ENCODE measurements at regions not wholly inside any gene's neighbourhood (a gene's known extent, or its start where the extent isn't known, plus 50 kb on each side); places are given as distances from the start of the nearest gene placed in this dataset.

DNA sequence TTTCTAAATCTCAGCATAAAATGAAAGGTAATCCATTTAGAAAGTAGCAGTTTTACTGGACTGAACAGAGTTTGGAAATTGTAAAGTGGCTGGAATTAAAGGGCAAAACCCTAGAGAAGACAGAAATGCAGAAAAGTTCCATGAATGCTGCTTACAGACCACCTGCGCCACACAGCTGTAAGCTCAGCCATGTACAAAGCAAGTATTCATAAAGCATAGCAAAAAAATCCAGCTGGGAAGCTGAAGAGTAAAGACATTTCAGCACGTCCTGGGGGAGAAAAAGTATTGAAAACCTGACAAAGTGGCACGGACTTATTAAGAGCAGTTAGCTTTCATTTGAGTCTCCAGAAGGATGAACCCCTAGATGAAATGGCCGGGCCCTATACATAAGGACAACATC is 220.1 kb upstream of the CNTN5 start:
- TF ChIP-seq CTCF (IDR thresholded peaks at IDR 0.05; ENCODE audit: low read depth, low read length, missing input control) (no peak), FOXA1 (IDR thresholded peaks at IDR 0.05) (no peak), RXRA (IDR thresholded peaks at IDR 0.05) (no peak), TAF1 (conservative IDR thresholded peaks at IDR 0.05) (no peak), RAD21 (IDR thresholded peaks at IDR 0.05) (no peak), ATF3 (IDR thresholded peaks at IDR 0.05) (no peak), MAX (IDR thresholded peaks at IDR 0.05) (no peak), JUND (IDR thresholded peaks at IDR 0.05) (no peak)
- TF ChIP-seq, protein P1, sequence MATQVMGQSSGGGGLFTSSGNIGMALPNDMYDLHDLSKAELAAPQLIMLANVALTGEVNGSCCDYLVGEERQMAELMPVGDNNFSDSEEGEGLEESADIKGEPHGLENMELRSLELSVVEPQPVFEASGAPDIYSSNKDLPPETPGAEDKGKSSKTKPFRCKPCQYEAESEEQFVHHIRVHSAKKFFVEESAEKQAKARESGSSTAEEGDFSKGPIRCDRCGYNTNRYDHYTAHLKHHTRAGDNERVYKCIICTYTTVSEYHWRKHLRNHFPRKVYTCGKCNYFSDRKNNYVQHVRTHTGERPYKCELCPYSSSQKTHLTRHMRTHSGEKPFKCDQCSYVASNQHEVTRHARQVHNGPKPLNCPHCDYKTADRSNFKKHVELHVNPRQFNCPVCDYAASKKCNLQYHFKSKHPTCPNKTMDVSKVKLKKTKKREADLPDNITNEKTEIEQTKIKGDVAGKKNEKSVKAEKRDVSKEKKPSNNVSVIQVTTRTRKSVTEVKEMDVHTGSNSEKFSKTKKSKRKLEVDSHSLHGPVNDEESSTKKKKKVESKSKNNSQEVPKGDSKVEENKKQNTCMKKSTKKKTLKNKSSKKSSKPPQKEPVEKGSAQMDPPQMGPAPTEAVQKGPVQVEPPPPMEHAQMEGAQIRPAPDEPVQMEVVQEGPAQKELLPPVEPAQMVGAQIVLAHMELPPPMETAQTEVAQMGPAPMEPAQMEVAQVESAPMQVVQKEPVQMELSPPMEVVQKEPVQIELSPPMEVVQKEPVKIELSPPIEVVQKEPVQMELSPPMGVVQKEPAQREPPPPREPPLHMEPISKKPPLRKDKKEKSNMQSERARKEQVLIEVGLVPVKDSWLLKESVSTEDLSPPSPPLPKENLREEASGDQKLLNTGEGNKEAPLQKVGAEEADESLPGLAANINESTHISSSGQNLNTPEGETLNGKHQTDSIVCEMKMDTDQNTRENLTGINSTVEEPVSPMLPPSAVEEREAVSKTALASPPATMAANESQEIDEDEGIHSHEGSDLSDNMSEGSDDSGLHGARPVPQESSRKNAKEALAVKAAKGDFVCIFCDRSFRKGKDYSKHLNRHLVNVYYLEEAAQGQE (IDR thresholded peaks at IDR 0.05): no peak
